Esophagus mucosa (tissue), 1 donor: ENCODE measurements at regions not wholly inside any gene's neighbourhood (a gene's known extent, or its start where the extent isn't known, plus 50 kb on each side); places are given as distances from the start of the nearest gene placed in this dataset.
"Not testable (repeated sequence)": the region's sequence is repeated elsewhere in the genome, so short reads cannot be mapped to it uniquely, and the experiment has no call there.

ENCODE experiments used
- ATAC-seq: fragments of 200-7000 bp; cut with Tn5 transposase; one replicate; pipeline ENCODE4 v1.9.1; 2020
- donor health status: DM: yes; HTN: yes; CAD: no.

GRCh38 chr16:26665166-26665939 lies 401.4 kb upstream of the C16orf82 start:
- no peak for ATAC-seq

- no peak for ATAC-seq
Observed at GRCh38 chr16:26666486-26666885, 400.2 kb upstream of the C16orf82 start.

GRCh38 chr16:26667307-26667706 lies 399.4 kb upstream of the C16orf82 start:
- ATAC-seq: no peak

GRCh38 chr16:26668026-26668425 lies 398.7 kb upstream of the C16orf82 start:
- no peak for ATAC-seq

- no peak for ATAC-seq
Observed at GRCh38 chr16:26672206-26672605, 394.5 kb upstream of the C16orf82 start.

- no peak for ATAC-seq
Observed at GRCh38 chr16:26673011-26673410, 393.7 kb upstream of the C16orf82 start.

GRCh38 chr16:26680671-26681070 lies 386.1 kb upstream of the C16orf82 start:
- ATAC-seq: no peak

- no peak for ATAC-seq
Observed at GRCh38 chr16:26688105-26688504, 378.6 kb upstream of the C16orf82 start.

- no peak for ATAC-seq
Observed at GRCh38 chr16:26688699-26689098, 378.0 kb upstream of the C16orf82 start.

GRCh38 chr16:26692658-26693057 lies 374.1 kb upstream of the C16orf82 start:
- no peak for ATAC-seq

- ATAC-seq: no peak
Observed at GRCh38 chr16:26697807-26698206, 368.9 kb upstream of the C16orf82 start.

GRCh38 chr16:26700250-26700649 lies 366.5 kb upstream of the C16orf82 start:
- ATAC-seq: no peak

- ATAC-seq: no peak
Observed at GRCh38 chr16:26701243-26701886, 365.4 kb upstream of the C16orf82 start.

GRCh38 chr16:26705346-26705745 lies 361.4 kb upstream of the C16orf82 start:
- no peak for ATAC-seq

- ATAC-seq: peak; percentile 69
Observed at GRCh38 chr16:26708428-26708827, 358.3 kb upstream of the C16orf82 start.

GRCh38 chr16:26709175-26709574 lies 357.6 kb upstream of the C16orf82 start:
- ATAC-seq: no peak

- no peak for ATAC-seq
Observed at GRCh38 chr16:26709754-26710153, 357.0 kb upstream of the C16orf82 start.

GRCh38 chr16:26710450-26710849 lies 356.3 kb upstream of the C16orf82 start:
- ATAC-seq: no peak

GRCh38 chr16:26712876-26713275 lies 353.9 kb upstream of the C16orf82 start:
- ATAC-seq: no peak

- no peak for ATAC-seq
Observed at GRCh38 chr16:26715969-26716368, 350.8 kb upstream of the C16orf82 start.

GRCh38 chr16:26717826-26718225 lies 348.9 kb upstream of the C16orf82 start:
- no peak for ATAC-seq

- ATAC-seq: no peak
Observed at GRCh38 chr16:26721290-26721689, 345.4 kb upstream of the C16orf82 start.

GRCh38 chr16:26721957-26722356 lies 344.8 kb upstream of the C16orf82 start:
- not testable (repeated sequence) for ATAC-seq

GRCh38 chr16:26724189-26724588 lies 342.5 kb upstream of the C16orf82 start:
- ATAC-seq: no peak
